GM23248 (cell line): ENCODE measurements at regions not wholly inside any gene's neighbourhood (a gene's known extent, or its start where the extent isn't known, plus 50 kb on each side); places are given as distances from the start of the nearest gene placed in this dataset.

Experiments used
- EZH2 ChIP-seq: fragments of 200-600 bp; sonication (generic); IDR thresholded peaks from 2 replicates; pipeline ENCODE4 v1.6.1; 2018; ENCODE audit warnings: antibody characterized with exemption, mild to moderate bottlenecking; ENCODE audit not compliant: insufficient read depth, poor library complexity, severe bottlenecking
- EZH2phosphoT487 ChIP-seq: fragments of 200-600 bp; sonication (generic); IDR thresholded peaks from 2 replicates; pipeline ENCODE4 v1.6.1; 2018; ENCODE audit warnings: antibody characterized with exemption, moderate library complexity, mild to moderate bottlenecking, low read depth; ENCODE audit not compliant: insufficient read depth

- TF ChIP-seq EZH2 (no peak), EZH2phosphoT487 (no peak)
Observed at GRCh38 chr15:70437089-70437488, 326.3 kb downstream of the UACA start.
